ENCODE measurements at regions not wholly inside any gene's neighbourhood (a gene's known extent, or its start where the extent isn't known, plus 50 kb on each side); places are given as distances from the start of the nearest gene placed in this dataset.

GRCh38 chr1:232504651-232505050 is 125.3 kb downstream of the SIPA1L2 start:
- TF ChIP-seq, protein P1, sequence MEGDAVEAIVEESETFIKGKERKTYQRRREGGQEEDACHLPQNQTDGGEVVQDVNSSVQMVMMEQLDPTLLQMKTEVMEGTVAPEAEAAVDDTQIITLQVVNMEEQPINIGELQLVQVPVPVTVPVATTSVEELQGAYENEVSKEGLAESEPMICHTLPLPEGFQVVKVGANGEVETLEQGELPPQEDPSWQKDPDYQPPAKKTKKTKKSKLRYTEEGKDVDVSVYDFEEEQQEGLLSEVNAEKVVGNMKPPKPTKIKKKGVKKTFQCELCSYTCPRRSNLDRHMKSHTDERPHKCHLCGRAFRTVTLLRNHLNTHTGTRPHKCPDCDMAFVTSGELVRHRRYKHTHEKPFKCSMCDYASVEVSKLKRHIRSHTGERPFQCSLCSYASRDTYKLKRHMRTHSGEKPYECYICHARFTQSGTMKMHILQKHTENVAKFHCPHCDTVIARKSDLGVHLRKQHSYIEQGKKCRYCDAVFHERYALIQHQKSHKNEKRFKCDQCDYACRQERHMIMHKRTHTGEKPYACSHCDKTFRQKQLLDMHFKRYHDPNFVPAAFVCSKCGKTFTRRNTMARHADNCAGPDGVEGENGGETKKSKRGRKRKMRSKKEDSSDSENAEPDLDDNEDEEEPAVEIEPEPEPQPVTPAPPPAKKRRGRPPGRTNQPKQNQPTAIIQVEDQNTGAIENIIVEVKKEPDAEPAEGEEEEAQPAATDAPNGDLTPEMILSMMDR (conservative IDR thresholded peaks at IDR 0.05), result no peak
- H3K36me3 Mint-ChIP-seq, result peaks cover 8% of the 10 kb centered on the region
- H3K4me1 Mint-ChIP-seq (ENCODE audit: unreplicated experiment), result peaks cover 23% of the 10 kb centered on the region
- H3K9me3 Mint-ChIP-seq, result no peaks in the 10 kb centered on the region
- no peaks in the 10 kb centered on the region for H3K27me3 Mint-ChIP-seq
- no peak overlapping the region for H3K27ac Mint-ChIP-seq
- H3K4me3 Mint-ChIP-seq, result no peak overlapping the region
- no peak for DNase-seq (ENCODE audit: extremely low spot score, unreplicated experiment)

DNA sequence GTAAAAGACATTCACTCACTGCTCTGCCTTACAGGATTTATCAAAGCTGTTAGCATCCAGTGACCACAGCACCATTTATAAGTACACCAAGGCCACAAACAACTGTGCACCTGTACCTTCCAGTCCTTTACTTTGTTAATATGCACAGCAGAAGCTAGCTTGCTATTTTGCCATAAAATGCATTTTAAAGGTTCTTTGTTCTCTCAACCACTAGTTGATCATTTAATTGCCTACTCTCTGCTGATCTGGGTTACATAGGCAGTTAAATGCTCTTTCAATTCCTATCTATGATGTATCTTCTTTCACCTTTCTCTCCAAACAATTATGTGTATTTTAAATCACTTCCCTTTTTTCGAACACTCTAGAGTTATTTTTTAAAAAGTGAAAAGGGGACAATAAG is 126.4 kb downstream of the SIPA1L2 start:
- DNase-seq (ENCODE audit: extremely low spot score, unreplicated experiment), result no peak
- TF ChIP-seq, protein P1 (conservative IDR thresholded peaks at IDR 0.05), result no peak
- H3K4me3 Mint-ChIP-seq, result no peak overlapping the region
- peaks cover 8% of the 10 kb centered on the region for H3K36me3 Mint-ChIP-seq
- H3K27ac Mint-ChIP-seq, result no peak overlapping the region
- H3K27me3 Mint-ChIP-seq, result no peaks in the 10 kb centered on the region
- peaks cover 24% of the 10 kb centered on the region for H3K4me1 Mint-ChIP-seq (ENCODE audit: unreplicated experiment)
- no peaks in the 10 kb centered on the region for H3K9me3 Mint-ChIP-seq

- DNase-seq (ENCODE audit: extremely low spot score, unreplicated experiment), result no peak
- Mint-ChIP-seq H3K36me3 (peaks cover 12% of the 10 kb centered on the region), H3K27me3 (no peaks in the 10 kb centered on the region), H3K4me3 (no peak overlapping the region), H3K27ac (no peak overlapping the region), H3K9me3 (no peaks in the 10 kb centered on the region), H3K4me1 (ENCODE audit: unreplicated experiment) (peaks cover 24% of the 10 kb centered on the region)
- TF ChIP-seq, protein P1 (conservative IDR thresholded peaks at IDR 0.05), result no peak
Measured at GRCh38 chr1:232501854-232502253, 128.1 kb downstream of the SIPA1L2 start.

GRCh38 chr1:232499188-232499587 is 130.7 kb downstream of the SIPA1L2 start:
- no peaks in the 10 kb centered on the region for H3K27me3 Mint-ChIP-seq
- DNase-seq (ENCODE audit: extremely low spot score, unreplicated experiment), result no peak
- no peaks in the 10 kb centered on the region for H3K9me3 Mint-ChIP-seq
- H3K4me3 Mint-ChIP-seq, result no peak overlapping the region
- TF ChIP-seq, protein P1 (conservative IDR thresholded peaks at IDR 0.05), result no peak
- peaks cover 12% of the 10 kb centered on the region for H3K36me3 Mint-ChIP-seq
- H3K4me1 Mint-ChIP-seq (ENCODE audit: unreplicated experiment), result peaks cover 19% of the 10 kb centered on the region
- H3K27ac Mint-ChIP-seq, result no peak overlapping the region

- no peak for DNase-seq (ENCODE audit: extremely low spot score, unreplicated experiment)
- Mint-ChIP-seq H3K27me3 (no peaks in the 10 kb centered on the region), H3K27ac (no peak overlapping the region), H3K4me1 (ENCODE audit: unreplicated experiment) (peaks cover 4% of the 10 kb centered on the region), H3K36me3 (peaks cover 37% of the 10 kb centered on the region), H3K9me3 (no peaks in the 10 kb centered on the region), H3K4me3 (no peak overlapping the region)
- TF ChIP-seq, protein P1 (conservative IDR thresholded peaks at IDR 0.05), result no peak
Measured at GRCh38 chr1:232493869-232494268, 136.1 kb downstream of the SIPA1L2 start.

GRCh38 chr1:232489256-232489655 is 140.7 kb downstream of the SIPA1L2 start:
- peaks cover 8% of the 10 kb centered on the region for H3K4me1 Mint-ChIP-seq (ENCODE audit: unreplicated experiment)
- H3K27ac Mint-ChIP-seq, result no peak overlapping the region
- no peaks in the 10 kb centered on the region for H3K9me3 Mint-ChIP-seq
- peaks cover 43% of the 10 kb centered on the region for H3K36me3 Mint-ChIP-seq
- no peak for DNase-seq (ENCODE audit: extremely low spot score, unreplicated experiment)
- TF ChIP-seq, protein P1 (conservative IDR thresholded peaks at IDR 0.05), result no peak
- no peak overlapping the region for H3K4me3 Mint-ChIP-seq
- H3K27me3 Mint-ChIP-seq, result no peaks in the 10 kb centered on the region
